Keratinocyte (primary cell): ENCODE measurements at regions not wholly inside any gene's neighbourhood (a gene's known extent, or its start where the extent isn't known, plus 50 kb on each side); places are given as distances from the start of the nearest gene placed in this dataset.

Experiments used
- EZH2 ChIP-seq: IDR thresholded peaks from one replicate; pipeline ENCODE4 v1.6.1; 2012; ENCODE audit warnings: inconsistent platforms, mild to moderate bottlenecking, low read length, moderate library complexity
- TF ChIP-seq, protein P1 (sequence below), 3 experiments: IDR thresholded peaks in 1 of 3; conservative IDR thresholded peaks in 1 of 3; optimal IDR thresholded peaks in 1 of 3; 2 replicates in 2 of 3; 3 replicates in 1 of 3; pipeline versions ENCODE3 to v1.5.1; 2011; ENCODE audit warnings: low read length in 3 of 3, mild to moderate bottlenecking in 3 of 3, moderate library complexity in 2 of 3, control low read depth in 1 of 3, inconsistent platforms in 1 of 3; ENCODE audit not compliant: insufficient read depth in 2 of 3; ENCODE audit errors: extremely low read depth in 1 of 3

DNA sequence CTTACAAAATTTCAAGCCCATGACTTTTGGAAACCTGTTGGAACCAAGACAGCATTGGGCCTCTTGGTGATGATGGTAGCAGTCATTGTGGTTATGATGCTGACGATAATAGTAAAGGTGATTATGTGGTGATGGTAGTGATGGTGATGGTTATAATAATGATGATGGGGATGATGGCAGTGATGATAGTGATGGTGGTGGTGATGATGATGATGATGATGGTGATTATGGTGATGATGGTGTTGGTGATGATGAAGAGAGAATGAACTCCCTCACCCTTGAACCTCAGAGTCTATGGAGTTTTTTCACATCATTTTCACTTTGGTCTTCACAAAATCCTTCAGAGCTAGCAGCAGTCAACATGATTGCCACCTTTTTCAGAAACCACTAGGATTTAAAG, 105.3 kb upstream of the ASIC2 start:
- TF ChIP-seq EZH2 = no peak
- TF ChIP-seq, protein P1, sequence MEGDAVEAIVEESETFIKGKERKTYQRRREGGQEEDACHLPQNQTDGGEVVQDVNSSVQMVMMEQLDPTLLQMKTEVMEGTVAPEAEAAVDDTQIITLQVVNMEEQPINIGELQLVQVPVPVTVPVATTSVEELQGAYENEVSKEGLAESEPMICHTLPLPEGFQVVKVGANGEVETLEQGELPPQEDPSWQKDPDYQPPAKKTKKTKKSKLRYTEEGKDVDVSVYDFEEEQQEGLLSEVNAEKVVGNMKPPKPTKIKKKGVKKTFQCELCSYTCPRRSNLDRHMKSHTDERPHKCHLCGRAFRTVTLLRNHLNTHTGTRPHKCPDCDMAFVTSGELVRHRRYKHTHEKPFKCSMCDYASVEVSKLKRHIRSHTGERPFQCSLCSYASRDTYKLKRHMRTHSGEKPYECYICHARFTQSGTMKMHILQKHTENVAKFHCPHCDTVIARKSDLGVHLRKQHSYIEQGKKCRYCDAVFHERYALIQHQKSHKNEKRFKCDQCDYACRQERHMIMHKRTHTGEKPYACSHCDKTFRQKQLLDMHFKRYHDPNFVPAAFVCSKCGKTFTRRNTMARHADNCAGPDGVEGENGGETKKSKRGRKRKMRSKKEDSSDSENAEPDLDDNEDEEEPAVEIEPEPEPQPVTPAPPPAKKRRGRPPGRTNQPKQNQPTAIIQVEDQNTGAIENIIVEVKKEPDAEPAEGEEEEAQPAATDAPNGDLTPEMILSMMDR (optimal IDR thresholded peaks at IDR 0.05 in 1 of 3, IDR thresholded peaks at IDR 0.05 in 1 of 3, conservative IDR thresholded peaks at IDR 0.05 in 1 of 3; ENCODE audit: extremely low read depth in 1 of 3, insufficient read depth in 2 of 3, low read length in 3 of 3) = no peak
